HG03095 (cell line): ENCODE measurements at regions not wholly inside any gene's neighbourhood (a gene's known extent, or its start where the extent isn't known, plus 50 kb on each side); places are given as distances from the start of the nearest gene placed in this dataset.
"Not testable (repeated sequence)": the region's sequence is repeated elsewhere in the genome, so short reads cannot be mapped to it uniquely, and the experiment has no call there.

Source experiments
- ATAC-seq: cut with Tn5 transposase; IDR thresholded peaks from one replicate; pipeline ENCODE4 v1.9.1; 2021; ENCODE audit warnings: moderate library complexity; ENCODE audit not compliant: unreplicated experiment

- no peak for ATAC-seq
These were observed 58.0 kb upstream of the FBXO11 start for GRCh38 chr2:47964277-47964676.

- ATAC-seq = no peak
These were observed 58.6 kb upstream of the FBXO11 start for GRCh38 chr2:47964722-47965434.

GRCh38 chr2:47976728-47977127 is 70.4 kb upstream of the FBXO11 start:
- ATAC-seq = not testable (repeated sequence)

GRCh38 chr2:47984041-47984440 is 77.7 kb upstream of the FBXO11 start:
- no peak for ATAC-seq

- ATAC-seq = no peak
These were observed 84.2 kb upstream of the FBXO11 start for GRCh38 chr2:47990503-47990902.

GRCh38 chr2:47992671-47993070 is 86.4 kb upstream of the FBXO11 start:
- no peak for ATAC-seq

GRCh38 chr2:47996808-47997207 is 90.5 kb upstream of the FBXO11 start:
- ATAC-seq = no peak

- no peak for ATAC-seq
These were observed 93.2 kb upstream of the FBXO11 start for GRCh38 chr2:47999512-47999911.

- ATAC-seq = no peak
These were observed 95.2 kb upstream of the FBXO11 start for GRCh38 chr2:48001498-48001897.

- no peak for ATAC-seq
These were observed 99.8 kb upstream of the FBXO11 start for GRCh38 chr2:48006094-48006493.

- no peak for ATAC-seq
These were observed 101.5 kb upstream of the FBXO11 start for GRCh38 chr2:48007699-48008268.

- no peak for ATAC-seq
These were observed 103.0 kb upstream of the FBXO11 start for GRCh38 chr2:48009256-48009655.

GRCh38 chr2:48015421-48015820 is 109.1 kb upstream of the FBXO11 start:
- ATAC-seq = no peak

GRCh38 chr2:48016225-48017019 is 110.1 kb upstream of the FBXO11 start:
- no peak for ATAC-seq

- no peak for ATAC-seq
These were observed 110.8 kb upstream of the FBXO11 start for GRCh38 chr2:48017136-48017535.

DNA sequence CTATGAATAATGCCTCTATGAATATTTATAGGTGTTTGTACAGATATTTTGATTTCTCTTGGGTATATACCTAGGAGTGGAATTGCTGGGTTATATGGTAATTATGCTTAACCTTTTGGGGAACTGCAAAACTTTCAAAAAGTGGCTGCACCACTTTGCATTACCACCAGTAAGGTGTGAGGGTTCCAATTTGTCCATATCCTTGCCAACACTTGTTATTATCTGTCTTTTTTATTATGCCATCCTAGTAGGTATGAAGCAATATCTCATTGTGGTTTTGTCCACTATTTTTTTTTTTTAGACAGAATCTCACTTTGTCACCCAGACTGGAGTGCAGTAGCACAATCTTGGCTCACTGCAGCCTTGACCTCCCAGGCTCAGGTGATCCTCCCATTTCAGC is 112.2 kb upstream of the FBXO11 start:
- no peak for ATAC-seq

- no peak for ATAC-seq
These were observed 120.6 kb upstream of the FBXO11 start for GRCh38 chr2:48026865-48027264.

- no peak for ATAC-seq
These were observed 126.5 kb upstream of the FBXO11 start for GRCh38 chr2:48032765-48033164.

DNA sequence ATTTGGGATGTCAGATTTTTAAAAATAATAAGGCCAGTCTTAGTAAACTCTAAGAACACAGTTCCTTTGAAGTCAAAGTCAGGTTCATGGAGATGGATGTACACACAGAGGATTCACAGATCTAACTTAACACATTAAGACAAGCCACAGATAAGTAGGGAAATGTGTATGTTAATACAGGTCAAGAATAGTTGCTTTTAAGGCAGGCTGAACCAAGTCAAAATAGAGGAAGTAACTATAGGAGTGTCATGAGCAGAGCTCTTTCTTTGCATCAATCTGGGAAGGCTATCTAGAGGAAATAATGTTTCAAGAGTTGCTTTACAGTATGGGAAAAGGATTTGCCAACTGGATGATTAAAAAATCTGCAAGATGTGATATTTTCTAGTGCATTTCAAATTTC is 128.0 kb upstream of the FBXO11 start:
- no peak for ATAC-seq

- ATAC-seq = no peak
These were observed 130.0 kb upstream of the FBXO11 start for GRCh38 chr2:48036312-48036711.

DNA sequence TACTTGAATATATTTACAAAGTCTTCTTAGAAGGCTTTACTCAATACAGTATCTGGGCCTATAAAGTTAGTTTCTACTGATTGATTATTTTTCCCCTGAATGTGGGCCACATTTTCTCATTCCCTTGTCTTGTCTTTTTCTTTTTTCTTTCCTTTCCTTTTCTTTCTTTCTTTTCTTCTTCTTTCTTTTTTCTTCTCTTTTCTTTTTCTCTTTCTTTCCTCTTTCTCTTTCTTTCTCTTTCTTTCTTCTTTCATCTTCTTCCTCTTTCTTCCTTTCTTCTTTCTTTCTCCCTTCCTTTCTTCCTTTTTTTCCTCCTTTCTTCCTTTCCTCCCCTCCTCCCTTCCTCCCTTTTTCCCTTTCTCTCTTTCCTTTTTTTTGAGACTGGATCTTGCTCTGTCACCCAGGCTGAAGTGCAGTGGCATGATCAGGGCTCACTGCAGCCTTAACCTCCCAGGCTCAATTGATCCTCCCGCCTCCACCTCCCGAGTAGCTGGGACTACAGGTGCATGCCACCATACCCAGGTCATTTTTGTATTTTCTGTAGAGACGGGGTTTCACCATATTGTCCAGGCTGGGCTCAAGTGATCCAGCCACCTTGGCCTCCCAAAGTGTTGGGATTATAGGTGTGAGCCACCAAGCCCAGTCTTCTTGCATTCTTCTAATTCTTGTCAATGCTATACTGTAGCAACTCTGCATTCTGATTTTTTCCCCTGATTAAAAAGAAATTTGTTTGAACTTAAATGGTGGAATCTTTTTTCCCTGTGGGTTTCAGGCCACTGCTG is 133.1 kb upstream of the FBXO11 start:
- ATAC-seq = no peak
